ENCODE measurements at regions not wholly inside any gene's neighbourhood (a gene's known extent, or its start where the extent isn't known, plus 50 kb on each side); places are given as distances from the start of the nearest gene placed in this dataset.

GRCh38 chr16:63697736-63698135 is 1424.1 kb downstream of the CDH11 start:
- no peak for TF ChIP-seq FOXP2 (optimal IDR thresholded peaks at IDR 0.05; ENCODE audit: borderline replicate concordance, extremely low read depth, extremely low read length, insufficient read depth)
- no peak for TF ChIP-seq SIN3A (IDR thresholded peaks at IDR 0.05; ENCODE audit: borderline replicate concordance, insufficient read depth, low read length)
- no peak for TF ChIP-seq REST (IDR thresholded peaks at IDR 0.05; ENCODE audit: insufficient read depth in 1 of 2, low read depth in 2 of 2, low read length in 2 of 2)
- TF ChIP-seq POLR2AphosphoS5 (IDR thresholded peaks at IDR 0.05; ENCODE audit: low read depth, low read length): no peak
- TF ChIP-seq TAF1 (IDR thresholded peaks at IDR 0.05; ENCODE audit: borderline replicate concordance, insufficient read depth, low read length): no peak

GRCh38 chr16:63695347-63695746 is 1426.5 kb downstream of the CDH11 start:
- no peak for TF ChIP-seq POLR2AphosphoS5 (IDR thresholded peaks at IDR 0.05; ENCODE audit: low read depth, low read length)
- TF ChIP-seq SIN3A (IDR thresholded peaks at IDR 0.05; ENCODE audit: borderline replicate concordance, insufficient read depth, low read length): no peak

GRCh38 chr16:63690961-63691360 is 1430.9 kb downstream of the CDH11 start:
- TF ChIP-seq REST (IDR thresholded peaks at IDR 0.05; ENCODE audit: insufficient read depth in 1 of 2, low read depth in 2 of 2, low read length in 2 of 2) (no peak), POLR2AphosphoS5 (IDR thresholded peaks at IDR 0.05; ENCODE audit: low read depth, low read length) (no peak)

GRCh38 chr16:63690267-63690666 is 1431.6 kb downstream of the CDH11 start:
- no peak for TF ChIP-seq FOXP2 (optimal IDR thresholded peaks at IDR 0.05; ENCODE audit: borderline replicate concordance, extremely low read depth, extremely low read length, insufficient read depth)

GRCh38 chr16:63689068-63689467 is 1432.8 kb downstream of the CDH11 start:
- TF ChIP-seq TAF1 (IDR thresholded peaks at IDR 0.05; ENCODE audit: borderline replicate concordance, insufficient read depth, low read length) (no peak), SIN3A (IDR thresholded peaks at IDR 0.05; ENCODE audit: borderline replicate concordance, insufficient read depth, low read length) (no peak), REST (IDR thresholded peaks at IDR 0.05; ENCODE audit: insufficient read depth in 1 of 2, low read depth in 2 of 2, low read length in 2 of 2) (no peak), FOXP2 (optimal IDR thresholded peaks at IDR 0.05; ENCODE audit: borderline replicate concordance, extremely low read depth, extremely low read length, insufficient read depth) (no peak), POLR2AphosphoS5 (IDR thresholded peaks at IDR 0.05; ENCODE audit: low read depth, low read length) (no peak)

- TF ChIP-seq FOXP2 (optimal IDR thresholded peaks at IDR 0.05; ENCODE audit: borderline replicate concordance, extremely low read depth, extremely low read length, insufficient read depth) (no peak), REST (IDR thresholded peaks at IDR 0.05; ENCODE audit: insufficient read depth in 1 of 2, low read depth in 2 of 2, low read length in 2 of 2) (no peak), TAF1 (IDR thresholded peaks at IDR 0.05; ENCODE audit: borderline replicate concordance, insufficient read depth, low read length) (no peak), SIN3A (IDR thresholded peaks at IDR 0.05; ENCODE audit: borderline replicate concordance, insufficient read depth, low read length) (no peak), POLR2AphosphoS5 (IDR thresholded peaks at IDR 0.05; ENCODE audit: low read depth, low read length) (no peak)
Observed at GRCh38 chr16:63684149-63685101, 1437.4 kb downstream of the CDH11 start.

Data from PFSK-1 (cell line).